MCF 10A (cell line): ENCODE measurements at regions not wholly inside any gene's neighbourhood (a gene's known extent, or its start where the extent isn't known, plus 50 kb on each side); places are given as distances from the start of the nearest gene placed in this dataset.

ENCODE experiments used
- BruUV-seq: library from RNA; stranded (reverse); fragments of 400-500 nt; replicated peaks from 2 replicates; lab custom pipeline; 2021; lab: Mats Ljungman, UMichigan
- CTCF ChIA-PET: fragments of 300-600 bp; sonication (Branson Sonifier 250); formaldehyde crosslinking; extraction: SDS; loops from one replicate; lab custom pipeline; 2021; ENCODE audit warnings: antibody characterized with exemption, inconsistent platforms; lab: Yijun Ruan, JAX
- POLR2A ChIA-PET: fragments of 300-600, 350-650 bp; sonication (Branson Sonifier 250); formaldehyde crosslinking; extraction: SDS; loops from one replicate; lab custom pipeline; 2020; ENCODE audit warnings: antibody characterized with exemption, inconsistent platforms; lab: Yijun Ruan, JAX
- DNase-seq: peaks from one replicate; pipeline ENCODE4 v3.0.0-alpha.2; 2018; ENCODE audit not compliant: unreplicated experiment
- H3K27ac Mint-ChIP-seq: one replicate; pipeline ENCODE4 v1.8.0; 2022; ENCODE audit warnings: mild to moderate bottlenecking, low read depth, mixed read lengths; ENCODE audit not compliant: unreplicated experiment
- H3K27me3 Mint-ChIP-seq: one replicate; pipeline ENCODE4 v1.8.0; 2022; ENCODE audit warnings: mixed read lengths; ENCODE audit not compliant: insufficient read depth, unreplicated experiment
- H3K36me3 Mint-ChIP-seq: one replicate; pipeline ENCODE4 v1.8.0; 2022; ENCODE audit warnings: mild to moderate bottlenecking, moderate library complexity, mixed read lengths; ENCODE audit not compliant: insufficient read depth, unreplicated experiment
- H3K4me1 Mint-ChIP-seq: one replicate; pipeline ENCODE4 v1.8.0; 2022; ENCODE audit warnings: mixed read lengths; ENCODE audit not compliant: insufficient read depth, unreplicated experiment
- H3K4me3 Mint-ChIP-seq: one replicate; pipeline ENCODE4 v1.8.0; 2022; ENCODE audit warnings: mild to moderate bottlenecking, moderate library complexity, mixed read lengths; ENCODE audit not compliant: unreplicated experiment
- H3K9me3 Mint-ChIP-seq: one replicate; pipeline ENCODE4 v1.8.0; 2022; ENCODE audit warnings: mixed read lengths; ENCODE audit not compliant: unreplicated experiment
- CTCF ChIP-seq: fragments of 200-600 bp; IDR thresholded peaks from one replicate; pipeline ENCODE4 v1.8.0; 2022; ENCODE audit warnings: antibody characterized with exemption, mild to moderate bottlenecking; ENCODE audit not compliant: unreplicated experiment
- intact Hi-C: fragments of 100-400 bp; cut with micrococcal nuclease; formaldehyde crosslinking; loops from 2 replicates; pipeline ENCODE4 v1.14.1; 2022

GRCh38 chr2:121059651-121060649 lies 225.1 kb downstream of the TFCP2L1 start:
- Mint-ChIP-seq H3K27ac (no peak overlapping the region), H3K4me1 (no peaks in the 10 kb centered on the region), H3K27me3 (peaks cover 41% of the 10 kb centered on the region), H3K9me3 (no peaks in the 10 kb centered on the region), H3K4me3 (no peak overlapping the region), H3K36me3 (no peaks in the 10 kb centered on the region)
- ChIA-PET POLR2A (no interaction called here), CTCF (interaction anchor here (0.6 to 1.6 kb wide), 5 partner anchors 15 to 364 kb away, joined by 3 to 6 read pairs (median 4); no protein-coding TSS in a partner anchor)
- DNase-seq: no peak
- no peak for TF ChIP-seq CTCF
- intact Hi-C loops: no loop called here
- no TSS peak for BruUV-seq

- no peaks in the 10 kb centered on the region for H3K36me3 Mint-ChIP-seq
- TF ChIP-seq CTCF: no peak
- H3K4me3 Mint-ChIP-seq: no peak overlapping the region
- H3K27ac Mint-ChIP-seq: no peak overlapping the region
- ChIA-PET POLR2A (no interaction called here), CTCF (interaction anchor here (0.6 to 1.6 kb wide), 4 partner anchors 18 to 831 kb away, joined by 3 to 6 read pairs (median 4); no protein-coding TSS in a partner anchor)
- no TSS peak for BruUV-seq
- H3K9me3 Mint-ChIP-seq: no peaks in the 10 kb centered on the region
- H3K4me1 Mint-ChIP-seq: no peaks in the 10 kb centered on the region
- peaks cover 45% of the 10 kb centered on the region for H3K27me3 Mint-ChIP-seq
- intact Hi-C loops: no loop called here
- DNase-seq: no peak
Observed at GRCh38 chr2:121061633-121062032, 223.4 kb downstream of the TFCP2L1 start.

- peaks cover 45% of the 10 kb centered on the region for H3K27me3 Mint-ChIP-seq
- no peak for DNase-seq
- no TSS peak for BruUV-seq
- no peaks in the 10 kb centered on the region for H3K36me3 Mint-ChIP-seq
- no peak for TF ChIP-seq CTCF
- ChIA-PET CTCF (interaction anchor here (0.5 to 2.0 kb wide), 2 partner anchors 273 to 368 kb away, joined by 3 to 13 read pairs; no protein-coding TSS in a partner anchor), POLR2A (interaction anchor here (1.3 kb wide), 1 partner anchor 16 kb away, joined by 3 read pairs; no protein-coding TSS in a partner anchor)
- no peak overlapping the region for H3K4me3 Mint-ChIP-seq
- intact Hi-C loops: no loop called here
- H3K4me1 Mint-ChIP-seq: no peaks in the 10 kb centered on the region
- H3K27ac Mint-ChIP-seq: no peak overlapping the region
- no peaks in the 10 kb centered on the region for H3K9me3 Mint-ChIP-seq
Observed at GRCh38 chr2:121063471-121063870, 221.5 kb downstream of the TFCP2L1 start.

GRCh38 chr2:121064186-121064585 lies 220.8 kb downstream of the TFCP2L1 start:
- Mint-ChIP-seq H3K4me1 (no peaks in the 10 kb centered on the region), H3K9me3 (no peaks in the 10 kb centered on the region), H3K27me3 (peaks cover 45% of the 10 kb centered on the region), H3K27ac (no peak overlapping the region), H3K36me3 (no peaks in the 10 kb centered on the region), H3K4me3 (no peak overlapping the region)
- intact Hi-C loops: no loop called here
- CTCF ChIA-PET: interaction anchor here (0.5 to 2.3 kb wide), 3 partner anchors 17 to 368 kb away, joined by 3 to 13 read pairs (median 10); no protein-coding TSS in a partner anchor
- TF ChIP-seq CTCF: no peak
- no peak for DNase-seq
- POLR2A ChIA-PET: interaction anchor here (1.3 kb wide), 1 partner anchor 16 kb away, joined by 3 read pairs; no protein-coding TSS in a partner anchor
- no TSS peak for BruUV-seq
